Sigmoid colon (tissue), 4 donors: ENCODE measurements at regions not wholly inside any gene's neighbourhood (a gene's known extent, or its start where the extent isn't known, plus 50 kb on each side); places are given as distances from the start of the nearest gene placed in this dataset.

Source experiments
- EP300 ChIP-seq, 4 donors: sonication (generic); formaldehyde crosslinking; IDR thresholded peaks; one replicate each; pipeline ENCODE4 v1.6.1; 2017; ENCODE audit warnings: antibody characterized with exemption in 4 of 4
- POLR2A ChIP-seq, 2 donors: fragments of 450-650 bp; IDR thresholded peaks; one replicate each; pipeline ENCODE4 v1.6.1; 2016; ENCODE audit warnings: antibody characterized with exemption in 2 of 2, mild to moderate bottlenecking in 2 of 2, moderate library complexity in 2 of 2
- TF ChIP-seq, protein P1 (sequence below), 4 experiments: fragments of 450-650 bp in 3 of 4; fragments of 200-600 bp in 1 of 4; IDR thresholded peaks; one replicate each; pipeline ENCODE4 v1.5.1; 2016 to 2019; ENCODE audit warnings: antibody characterized with exemption in 4 of 4, mild to moderate bottlenecking in 3 of 4, moderate library complexity in 2 of 4

- TF ChIP-seq, protein P1, sequence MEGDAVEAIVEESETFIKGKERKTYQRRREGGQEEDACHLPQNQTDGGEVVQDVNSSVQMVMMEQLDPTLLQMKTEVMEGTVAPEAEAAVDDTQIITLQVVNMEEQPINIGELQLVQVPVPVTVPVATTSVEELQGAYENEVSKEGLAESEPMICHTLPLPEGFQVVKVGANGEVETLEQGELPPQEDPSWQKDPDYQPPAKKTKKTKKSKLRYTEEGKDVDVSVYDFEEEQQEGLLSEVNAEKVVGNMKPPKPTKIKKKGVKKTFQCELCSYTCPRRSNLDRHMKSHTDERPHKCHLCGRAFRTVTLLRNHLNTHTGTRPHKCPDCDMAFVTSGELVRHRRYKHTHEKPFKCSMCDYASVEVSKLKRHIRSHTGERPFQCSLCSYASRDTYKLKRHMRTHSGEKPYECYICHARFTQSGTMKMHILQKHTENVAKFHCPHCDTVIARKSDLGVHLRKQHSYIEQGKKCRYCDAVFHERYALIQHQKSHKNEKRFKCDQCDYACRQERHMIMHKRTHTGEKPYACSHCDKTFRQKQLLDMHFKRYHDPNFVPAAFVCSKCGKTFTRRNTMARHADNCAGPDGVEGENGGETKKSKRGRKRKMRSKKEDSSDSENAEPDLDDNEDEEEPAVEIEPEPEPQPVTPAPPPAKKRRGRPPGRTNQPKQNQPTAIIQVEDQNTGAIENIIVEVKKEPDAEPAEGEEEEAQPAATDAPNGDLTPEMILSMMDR (IDR thresholded peaks at IDR 0.05): no peak
- TF ChIP-seq POLR2A (IDR thresholded peaks at IDR 0.05): no peak
- no peak for TF ChIP-seq EP300 (IDR thresholded peaks at IDR 0.05)
Observed at GRCh38 chr5:98594098-98594497, 179.4 kb upstream of the RGMB start.
